Left hindlimb (tissue), 1 donor: ENCODE measurements at regions not wholly inside any gene's neighbourhood (a gene's known extent, or its start where the extent isn't known, plus 50 kb on each side); places are given as distances from the start of the nearest gene placed in this dataset.
A peak's percentile ranks its signal among the peaks of the same experiment; 100 is the strongest.

ENCODE experiments used
- DNase-seq: peaks from one replicate; pipeline ENCODE4 v3.0.0-alpha.2; 2018

DNA sequence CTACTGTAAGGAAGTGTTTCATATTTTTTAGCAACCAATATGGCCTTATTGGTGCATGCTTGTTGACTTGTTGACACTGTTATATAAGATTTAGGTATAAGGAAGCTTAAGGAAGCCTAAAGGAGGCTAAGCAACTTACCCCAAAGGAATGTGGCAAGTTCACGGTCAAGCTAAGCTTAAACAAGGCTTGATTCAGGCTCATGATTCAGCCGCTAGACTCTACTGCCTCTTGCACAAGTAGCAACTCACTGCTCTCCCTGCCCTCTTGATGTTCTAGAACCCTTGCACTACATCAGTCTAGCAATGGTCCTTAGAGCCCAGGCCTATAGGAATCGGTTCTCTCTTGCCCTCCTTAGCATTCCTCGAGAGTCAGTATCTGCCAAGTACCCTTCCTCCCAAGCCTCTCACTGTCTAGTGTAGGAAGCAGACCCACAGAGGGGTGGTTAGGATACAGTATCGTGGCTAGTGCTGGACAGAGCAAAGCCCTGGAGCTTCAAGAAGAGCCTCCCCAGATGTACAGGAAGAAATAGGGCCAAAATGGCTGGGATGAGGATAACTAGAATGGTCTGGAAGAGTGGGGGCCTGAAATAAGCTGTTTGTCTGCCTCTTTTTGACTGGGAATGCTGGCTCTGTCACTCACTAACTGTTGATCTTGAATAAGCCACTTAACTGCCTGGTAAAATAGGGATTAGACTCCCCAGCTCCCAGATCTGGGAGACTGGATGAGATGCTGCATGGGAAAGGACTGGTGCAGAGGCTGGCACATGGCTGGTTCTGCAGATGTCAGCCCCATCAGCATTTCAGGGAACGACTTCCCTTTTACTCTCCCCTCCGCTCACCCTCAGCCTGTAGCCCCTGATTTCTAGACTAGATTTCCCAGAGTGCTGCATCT lies 122.2 kb downstream of the NAV1 start:
- DNase-seq: no peak

DNA sequence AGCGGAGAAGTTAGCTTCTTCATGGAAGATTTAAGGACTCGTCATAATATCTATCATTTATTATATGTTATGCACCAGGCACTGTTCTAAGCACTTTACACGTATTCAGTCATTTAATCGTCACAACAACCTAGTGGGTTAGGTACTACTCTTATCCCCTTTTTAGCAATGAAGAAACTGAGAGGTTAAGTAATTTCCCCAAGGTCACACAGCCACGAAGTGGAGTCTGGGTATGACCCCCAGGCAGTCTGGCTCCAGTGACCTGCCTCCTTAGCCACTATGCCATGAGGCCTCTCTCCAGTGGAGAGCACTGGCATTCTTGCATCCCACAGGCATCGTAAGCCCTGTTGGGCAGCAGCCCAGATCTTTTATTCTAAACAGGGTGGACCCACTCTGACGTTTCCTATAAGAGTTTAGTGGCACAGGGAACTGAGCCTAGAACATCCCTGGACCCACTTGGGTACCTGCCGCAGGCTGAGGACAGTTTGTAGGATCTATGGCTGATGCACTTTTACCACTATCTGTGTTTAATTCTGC lies 123.0 kb downstream of the NAV1 start:
- DNase-seq: no peak

DNA sequence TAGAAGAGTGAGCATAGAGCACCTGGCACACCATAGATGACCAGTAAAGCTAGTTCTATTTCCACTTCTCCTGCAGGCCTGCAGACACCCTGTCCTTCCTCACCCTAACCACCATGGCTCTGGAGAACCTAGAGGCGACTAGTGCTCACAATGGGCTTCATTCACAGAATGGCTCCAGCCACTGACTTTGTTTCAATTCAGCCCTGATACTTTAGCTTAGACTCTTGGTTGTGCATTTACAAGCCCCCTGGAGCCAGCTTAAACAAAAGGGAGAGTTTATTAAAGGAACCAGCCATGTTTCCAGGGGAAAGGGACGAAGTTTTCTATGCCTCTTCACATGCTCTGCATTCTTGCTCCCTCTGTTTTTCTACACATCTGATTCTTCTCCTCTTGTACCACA lies 123.7 kb downstream of the NAV1 start:
- DNase-seq: no peak

DNA sequence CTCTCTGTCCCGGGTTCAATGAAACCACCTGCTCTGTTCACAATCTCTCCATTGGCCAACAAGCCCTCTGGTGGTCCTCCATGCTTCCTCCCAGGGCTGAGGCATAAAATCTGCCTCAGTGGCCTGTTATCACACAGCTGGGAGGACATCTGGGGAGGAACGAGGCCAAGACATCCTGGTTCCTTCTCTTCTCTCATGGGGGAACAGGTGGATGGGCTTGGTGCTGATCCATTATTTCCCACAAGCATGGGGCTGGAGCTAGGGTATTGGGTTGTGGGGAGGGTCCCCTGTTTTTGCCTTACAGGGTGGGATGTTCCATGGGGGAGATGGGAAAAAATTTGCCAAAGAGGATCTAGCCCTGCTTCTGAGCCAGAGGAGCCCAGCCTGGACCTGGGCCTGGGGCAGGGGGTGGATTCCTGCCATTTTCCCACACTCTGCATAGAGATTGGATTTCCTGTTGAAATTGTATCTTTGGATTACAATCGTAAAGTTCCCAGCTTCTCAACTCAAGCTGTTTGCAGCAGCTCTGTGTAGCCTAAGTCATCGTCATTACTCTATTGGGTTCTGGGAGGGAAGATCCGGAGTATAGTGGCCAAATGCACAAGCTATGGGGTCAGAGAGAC lies 124.7 kb downstream of the NAV1 start:
- DNase-seq: no peak

DNA sequence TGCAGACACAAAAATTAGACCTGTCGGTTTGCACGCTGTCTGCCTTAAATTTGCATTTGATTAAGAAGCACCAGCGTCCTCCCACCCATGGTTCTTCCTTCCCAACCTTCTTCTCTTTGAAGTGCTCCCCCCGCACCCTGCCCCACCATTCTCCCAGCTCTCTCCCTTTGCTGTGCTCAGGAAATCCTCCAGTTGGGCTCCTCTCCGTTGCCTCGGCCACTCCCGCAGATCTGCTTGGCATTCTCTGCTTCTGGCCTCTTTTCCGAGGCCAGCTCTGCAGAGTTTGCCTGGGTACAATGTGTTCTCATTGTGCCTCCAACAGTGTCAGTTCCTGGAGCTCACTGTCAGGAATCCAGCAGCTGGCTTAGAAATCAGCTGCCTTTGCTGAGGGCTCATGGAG lies 126.1 kb downstream of the NAV1 start:
- no peak for DNase-seq

DNA sequence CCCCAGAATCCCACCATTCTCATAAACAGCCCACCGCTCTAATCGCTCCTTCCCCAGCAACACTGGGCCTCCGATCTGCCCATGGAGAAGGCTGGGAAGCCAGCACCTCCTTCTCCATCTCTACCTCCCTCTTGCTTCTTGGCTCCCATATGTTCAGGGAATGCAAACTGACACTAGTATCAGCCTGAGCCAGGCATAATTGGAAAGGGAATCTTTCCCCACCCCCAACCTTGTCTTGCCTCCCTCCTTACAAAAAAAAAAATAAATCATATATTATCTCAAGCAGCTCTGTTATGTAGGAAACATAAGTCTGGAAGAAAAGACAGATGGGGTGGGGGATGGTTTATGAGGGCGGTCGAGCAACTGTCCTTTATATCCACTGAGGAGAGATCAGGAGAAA lies 127.2 kb downstream of the NAV1 start:
- DNase-seq: no peak

DNA sequence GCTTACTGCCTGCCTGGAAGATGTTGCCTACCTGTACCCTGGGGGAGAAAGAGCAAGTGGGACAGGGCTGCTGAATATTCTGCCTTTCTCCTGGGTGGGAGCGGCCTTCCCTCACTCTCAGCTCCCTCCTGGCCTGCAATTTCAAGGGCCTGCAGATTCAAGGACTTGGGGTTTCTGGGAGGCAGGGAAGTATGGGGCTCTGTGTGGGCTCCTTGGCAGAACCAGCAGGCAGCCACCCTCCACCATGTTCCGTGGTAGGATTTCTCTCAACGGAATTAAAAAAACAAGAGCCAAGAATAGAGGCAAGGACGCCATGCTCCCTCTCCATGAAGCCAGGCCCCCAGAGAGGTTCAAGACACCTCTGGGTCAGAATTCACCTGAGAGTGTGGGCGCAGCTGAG lies 127.7 kb downstream of the NAV1 start:
- DNase-seq: no peak

DNA sequence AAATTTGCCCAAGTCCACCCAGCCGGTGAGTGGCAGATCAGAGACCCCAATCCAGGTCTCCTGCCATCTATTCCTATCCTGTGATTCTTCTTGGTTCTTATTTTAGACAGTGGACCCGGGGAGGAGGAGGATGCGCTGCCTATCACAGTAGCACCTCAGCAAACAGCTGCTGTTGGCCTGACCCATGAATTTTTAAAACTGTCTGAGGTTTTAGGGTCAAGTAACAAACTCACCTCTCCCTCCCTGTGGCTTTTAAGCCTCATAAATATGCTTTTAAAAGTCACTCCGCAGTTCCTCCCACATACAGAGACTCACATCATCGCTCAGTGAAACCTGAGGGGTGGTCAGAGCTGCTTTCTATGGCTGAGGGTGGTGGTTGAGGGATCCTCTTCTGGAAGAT lies 128.6 kb downstream of the NAV1 start:
- no peak for DNase-seq

DNA sequence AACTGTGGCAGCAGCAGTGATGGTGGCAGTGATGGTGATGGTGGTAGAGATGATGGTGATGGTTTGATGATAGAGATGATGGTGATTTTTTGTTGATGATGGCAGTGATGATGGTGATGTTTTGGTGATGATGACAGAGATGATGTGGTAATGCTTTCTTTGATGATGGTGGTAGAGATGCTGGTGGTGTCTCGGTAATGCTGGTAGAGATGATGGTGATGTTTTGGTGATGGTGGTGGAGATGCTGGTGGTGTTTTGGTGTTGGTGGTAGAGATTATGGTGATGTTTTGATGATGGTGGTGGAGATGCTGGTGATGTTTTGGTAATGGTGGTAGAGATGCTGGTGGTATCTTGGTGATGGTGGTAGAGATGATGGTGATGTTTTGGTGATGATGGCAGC lies 131.6 kb downstream of the NAV1 start:
- no peak for DNase-seq

DNA sequence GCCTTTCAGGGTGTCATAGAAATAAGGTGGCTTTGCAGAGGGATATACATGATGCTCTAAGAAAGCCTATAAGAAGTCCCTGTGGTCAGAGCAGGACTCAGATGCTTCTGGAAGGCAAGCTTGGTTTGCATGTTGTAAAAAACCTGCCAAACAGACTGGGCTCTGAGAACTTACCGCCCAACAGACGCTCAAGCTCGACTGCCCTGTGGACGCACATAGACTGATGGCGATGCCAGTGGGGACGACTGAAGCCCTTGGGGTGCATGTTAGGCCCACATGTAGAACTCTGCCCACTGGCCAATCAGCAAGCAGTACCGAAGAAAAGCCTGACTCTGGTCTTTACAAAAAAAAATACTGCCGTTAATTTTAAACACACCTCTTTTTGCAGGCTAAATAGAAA lies 133.8 kb downstream of the NAV1 start:
- no peak for DNase-seq

DNA sequence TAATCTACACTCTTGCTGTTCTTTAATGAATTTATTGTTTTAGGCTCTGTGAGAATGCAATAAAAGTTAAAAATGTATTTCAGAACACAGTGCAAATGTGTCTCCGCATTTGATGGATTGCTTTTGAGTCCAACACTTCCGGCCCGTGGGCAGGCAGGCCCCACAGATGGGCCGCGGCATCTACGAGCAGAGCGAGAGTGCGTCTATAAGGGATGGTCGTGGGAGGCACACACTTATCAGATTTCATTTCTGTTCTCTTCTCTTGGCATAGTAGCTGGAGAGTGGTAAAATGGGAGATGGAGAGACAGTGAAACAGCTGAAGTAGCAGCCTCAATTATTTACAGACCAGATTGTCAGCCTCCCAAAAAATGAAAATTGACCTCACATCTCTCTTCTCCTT lies 134.2 kb downstream of the NAV1 start:
- no peak for DNase-seq

DNA sequence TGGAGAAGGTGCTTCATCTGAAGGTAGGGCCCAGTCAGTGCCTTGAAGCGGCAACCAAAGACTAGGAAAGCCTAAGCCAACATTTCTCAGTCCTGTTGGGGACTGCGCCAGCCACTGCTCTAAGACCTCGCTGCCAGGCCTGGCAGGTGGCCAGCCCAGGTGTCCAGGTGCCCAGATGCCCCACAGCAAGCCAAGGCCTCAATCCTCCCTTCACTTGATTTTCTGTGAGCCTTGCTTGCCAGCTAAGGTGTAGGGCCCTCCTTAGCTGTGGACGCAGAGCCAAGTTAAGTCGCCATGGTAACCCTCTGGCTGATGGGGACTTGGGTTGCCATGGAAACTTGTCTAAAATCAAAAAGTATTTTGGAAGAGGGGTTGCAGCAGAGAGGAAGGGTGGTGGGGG lies 135.0 kb downstream of the NAV1 start:
- no peak for DNase-seq

DNA sequence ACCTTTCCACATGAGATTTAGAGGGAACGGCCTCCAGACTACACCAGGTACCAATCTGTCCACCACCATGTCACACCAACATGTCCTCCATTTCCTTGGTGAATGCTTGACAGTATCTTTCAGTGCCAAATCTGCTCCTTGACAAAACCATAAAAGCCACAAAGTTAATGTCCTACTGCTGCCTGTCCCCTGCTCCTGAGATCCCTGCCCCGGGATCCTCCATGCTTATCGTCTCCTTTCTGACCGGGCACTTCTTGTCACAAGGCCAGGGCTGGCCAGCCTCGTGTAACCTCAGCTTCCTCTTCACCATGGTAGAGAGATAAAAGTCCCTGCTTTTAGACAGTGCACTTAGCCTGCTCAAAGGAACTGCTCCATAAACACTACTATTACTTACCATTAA lies 136.2 kb downstream of the NAV1 start:
- DNase-seq: no peak

DNA sequence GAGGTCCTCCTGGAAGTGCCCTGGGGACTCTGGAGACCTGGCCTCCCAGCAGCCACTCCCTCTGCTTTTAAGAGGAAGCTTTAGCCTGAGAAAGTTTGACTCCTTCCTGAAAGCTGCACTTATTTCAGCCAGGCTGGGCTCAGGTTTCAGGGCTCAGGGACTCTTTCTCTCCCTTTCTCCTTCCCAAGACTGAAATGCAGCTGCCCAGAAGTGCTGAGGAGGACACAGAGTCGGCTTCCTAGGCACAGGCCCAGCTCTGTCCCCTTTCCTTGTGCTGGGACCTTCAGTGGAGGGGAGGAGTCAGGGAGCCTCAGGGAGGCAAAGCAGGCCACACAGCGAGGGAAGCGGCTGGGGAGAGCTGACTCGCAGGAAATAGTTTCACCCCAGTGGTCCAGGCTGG lies 137.3 kb downstream of the NAV1 start:
- peak; percentile 66 for DNase-seq

DNA sequence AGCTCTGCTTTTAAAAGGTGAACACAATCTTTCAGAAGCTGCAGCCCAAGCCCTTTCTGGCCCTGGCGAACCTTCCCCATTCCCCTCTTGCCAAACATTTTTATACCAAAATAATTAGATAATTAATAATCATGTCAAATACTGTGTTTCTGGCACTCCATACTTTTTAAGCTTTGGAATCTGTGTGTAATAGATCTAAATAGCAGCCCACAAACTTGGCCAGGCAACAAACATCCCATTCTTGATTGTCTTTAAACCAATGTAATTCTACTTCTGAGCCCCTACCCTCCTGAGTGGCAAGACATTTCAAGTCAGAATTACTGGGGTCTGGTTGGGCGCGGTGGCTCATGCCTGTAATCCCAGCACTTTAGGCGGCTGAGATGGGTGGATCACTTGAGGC lies 137.7 kb downstream of the NAV1 start:
- DNase-seq: no peak

DNA sequence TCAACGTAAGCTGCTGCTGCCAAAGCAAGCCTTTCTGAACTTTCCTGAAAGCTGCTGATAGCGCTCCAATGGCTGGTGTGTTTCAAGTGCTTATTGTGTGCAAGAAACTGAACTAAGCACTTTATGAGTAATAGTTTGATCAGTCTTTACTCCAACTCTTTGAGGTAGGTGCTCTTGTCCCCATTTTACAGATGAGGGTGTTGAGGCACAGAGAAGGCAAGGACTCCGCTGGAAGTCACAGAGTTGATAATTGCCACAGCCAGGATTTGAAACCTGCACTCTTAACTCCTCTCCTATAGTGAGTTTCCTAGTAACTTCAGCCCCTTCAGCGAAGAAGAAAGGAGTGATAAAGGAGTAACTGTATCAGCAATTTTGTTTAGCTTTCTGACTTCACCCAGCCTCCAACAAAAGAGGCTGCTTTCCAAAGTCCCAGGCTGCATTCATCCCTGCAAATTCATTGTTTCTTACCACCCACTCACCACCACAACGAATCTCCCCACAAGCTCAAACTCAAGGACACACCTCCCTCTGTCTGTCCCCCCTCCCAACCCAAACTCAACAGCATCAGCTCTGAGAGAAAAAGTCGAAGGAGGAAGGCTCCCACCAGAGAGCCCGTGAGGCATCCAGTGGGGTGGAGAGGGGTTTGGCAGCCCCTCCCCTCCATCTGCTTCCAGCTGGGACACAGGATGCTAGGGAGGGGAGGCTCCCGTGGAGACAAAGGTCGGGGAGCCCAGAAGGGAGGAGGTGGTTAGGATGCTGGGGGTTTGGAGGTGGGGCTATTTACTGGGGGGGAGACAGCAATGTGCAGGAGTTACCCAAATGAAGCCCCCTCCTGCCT lies 139.6 kb downstream of the NAV1 start:
- peak; percentile 57 for DNase-seq

DNA sequence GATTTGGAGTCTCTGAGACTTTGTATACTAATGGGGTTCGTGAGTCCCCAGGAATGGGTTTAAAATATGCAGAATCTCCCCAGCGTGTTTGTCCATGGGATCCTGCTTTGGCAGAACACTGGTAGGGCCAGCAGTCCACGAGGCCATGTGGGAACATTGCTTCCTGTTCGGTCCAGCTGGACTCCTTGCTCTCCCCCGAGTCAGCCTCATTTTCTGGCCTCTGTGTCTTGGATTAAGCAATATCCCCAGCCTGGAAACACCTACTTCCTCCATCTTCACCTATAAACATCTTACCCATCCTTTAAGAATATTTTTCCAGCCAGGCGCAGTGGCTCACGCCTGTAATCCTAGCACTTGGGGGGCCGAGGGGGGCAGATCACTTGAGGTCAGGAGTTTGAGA lies 142.4 kb downstream of the NAV1 start:
- no peak for DNase-seq

DNA sequence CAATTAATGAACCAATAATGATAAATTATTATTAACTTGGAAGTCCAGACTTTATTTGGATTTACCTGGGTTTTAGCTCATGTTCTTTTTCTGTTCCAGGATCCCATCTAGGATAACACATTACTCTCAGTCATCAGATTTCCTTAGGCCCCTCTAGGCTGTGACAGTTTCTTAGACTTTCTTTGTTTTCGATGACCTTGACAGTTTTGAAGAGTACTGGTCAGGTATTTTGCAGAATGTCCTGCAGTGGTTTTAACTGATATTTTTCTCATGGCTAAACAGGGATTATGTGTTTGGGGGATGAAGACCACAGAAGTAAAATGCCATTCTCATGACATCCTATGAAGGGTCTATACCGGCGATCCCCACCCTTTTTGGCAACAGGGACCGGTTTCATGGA lies 144.0 kb downstream of the NAV1 start:
- DNase-seq: no peak

DNA sequence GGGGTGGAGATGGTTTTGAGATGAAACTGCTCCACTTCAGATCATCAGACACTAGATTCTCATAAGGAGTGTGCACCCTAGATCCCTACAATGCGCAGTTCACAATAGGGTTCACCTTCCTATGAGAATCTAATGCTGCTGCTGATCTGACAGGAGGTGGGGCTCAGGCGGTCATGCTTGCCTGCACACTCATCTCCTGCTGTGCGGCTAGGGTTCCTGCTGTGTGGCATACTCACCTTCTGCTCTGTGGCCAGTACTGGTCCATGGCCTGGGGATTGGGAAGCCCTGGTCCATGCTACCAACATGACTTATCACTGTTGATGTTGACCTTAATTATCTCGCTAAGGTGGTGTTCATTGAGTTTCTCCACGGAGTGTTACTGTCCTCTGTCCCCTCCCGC lies 144.5 kb downstream of the NAV1 start:
- no peak for DNase-seq

DNA sequence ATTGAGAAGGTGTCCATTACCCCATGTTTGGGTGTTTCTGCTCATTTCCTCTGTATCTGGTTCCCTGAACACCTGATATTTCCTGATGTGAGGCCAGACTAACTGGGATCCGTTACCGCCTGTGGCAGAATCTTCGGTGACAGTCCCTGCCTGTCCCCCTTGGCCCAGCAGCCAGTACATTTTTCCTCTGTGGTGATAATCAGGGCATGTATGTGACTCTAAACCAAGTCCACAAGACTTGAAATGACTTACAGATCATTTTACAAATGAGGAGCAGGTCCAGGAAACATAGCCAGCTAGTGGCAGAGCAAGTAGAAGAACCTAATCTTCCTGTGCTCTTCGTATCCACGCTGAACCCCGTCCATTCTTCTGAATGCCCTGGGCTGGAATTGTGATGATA lies 143.5 kb upstream of the IPO9 start:
- no peak for DNase-seq

DNA sequence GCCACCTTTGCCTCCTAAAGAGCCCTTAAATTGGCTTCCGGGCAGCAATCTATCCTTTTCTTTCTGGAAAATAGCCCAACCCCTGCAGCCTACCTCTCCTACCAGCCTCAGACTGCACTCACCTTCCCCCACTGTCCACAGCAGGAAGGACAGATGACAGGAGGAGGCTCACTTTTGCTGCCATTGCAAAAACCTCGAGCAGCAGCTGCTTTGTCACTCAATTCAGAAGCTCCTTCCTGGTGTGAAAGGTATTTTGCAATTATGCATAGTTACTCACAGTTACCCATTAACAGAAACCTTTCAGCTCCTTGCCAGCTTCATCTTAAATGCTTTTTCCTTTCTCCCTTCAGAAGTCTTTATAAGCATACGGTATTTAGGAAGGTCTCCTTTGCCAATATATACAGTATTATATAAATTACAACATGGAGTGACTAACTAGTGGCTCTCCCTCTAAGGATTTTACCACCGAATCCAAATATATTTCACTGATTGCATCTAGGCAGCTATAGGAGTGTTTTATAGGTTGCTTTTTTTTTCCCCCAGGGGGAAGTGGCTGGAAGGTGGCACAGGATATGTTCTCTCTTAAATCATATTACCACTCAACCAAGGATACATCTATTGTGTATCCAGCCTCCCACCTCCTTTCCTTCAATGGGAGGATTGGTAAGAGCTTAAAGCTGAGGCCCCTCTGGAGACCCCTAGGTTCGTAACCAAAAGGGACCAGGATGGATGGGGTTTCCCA lies 142.1 kb upstream of the IPO9 start:
- no peak for DNase-seq

DNA sequence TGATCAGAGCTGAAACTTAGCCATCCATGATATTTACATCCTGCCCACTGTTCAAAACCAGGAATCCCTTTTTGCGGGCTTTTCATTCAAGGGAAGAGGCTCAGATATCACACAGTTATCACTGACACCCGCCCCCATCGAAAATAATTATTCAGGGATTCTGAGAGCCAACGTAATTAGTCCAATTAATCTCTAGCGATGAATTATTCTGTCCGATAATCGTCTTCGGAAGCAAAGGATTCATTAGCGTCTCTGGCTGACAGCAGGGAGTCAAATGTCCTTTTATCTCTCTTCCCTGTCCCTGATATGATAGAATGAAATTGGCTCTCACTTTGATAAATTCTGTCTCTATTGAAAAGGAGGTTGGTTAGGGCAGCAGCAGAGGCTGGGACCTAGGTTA lies 140.4 kb upstream of the IPO9 start:
- DNase-seq: no peak

DNA sequence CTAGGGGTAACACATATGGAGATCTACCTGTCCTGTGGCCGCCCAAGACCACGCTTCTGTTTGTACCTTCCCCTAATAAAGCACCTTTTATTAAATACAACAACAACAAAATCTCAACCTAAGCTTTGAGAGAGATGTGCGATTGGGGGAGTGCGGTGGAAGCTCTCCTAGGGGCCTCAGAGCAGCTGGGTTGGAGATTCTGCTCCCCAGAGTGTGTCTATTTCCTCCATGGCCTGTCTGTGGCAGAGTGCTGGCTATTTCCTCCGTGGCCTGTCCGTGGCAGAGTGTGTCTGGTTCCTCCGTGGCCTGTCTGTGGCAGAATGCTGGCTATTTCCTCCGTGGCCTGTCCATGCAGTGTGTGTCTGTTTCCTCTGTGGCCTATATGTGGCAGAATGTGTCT lies 139.3 kb upstream of the IPO9 start:
- DNase-seq: no peak
